ENCODE measurements at regions not wholly inside any gene's neighbourhood (a gene's known extent, or its start where the extent isn't known, plus 50 kb on each side); places are given as distances from the start of the nearest gene placed in this dataset.

GRCh38 chr2:23118313-23118712 is 266.7 kb upstream of the KLHL29 start:
- intact Hi-C loops (cut with micrococcal nuclease) = no loop called here
- RAD21 ChIA-PET (ENCODE audit: low non-redundant PET in 1 of 2, low total read pairs in 2 of 2, uncharacterized antibody in 2 of 2, unreplicated experiment in 2 of 2) = interaction anchor here in 1 of 2 experiments (0.6 kb wide), 1 partner anchor 214 kb away, joined by 3 read pairs; no protein-coding TSS in a partner anchor
- POLR2A ChIA-PET = no interaction called here
- no peaks in the 10 kb centered on the region for H4K20me1 ChIP-seq (ENCODE audit: insufficient read depth)
- H3K9me3 ChIP-seq (ENCODE audit: control insufficient read depth in 1 of 2, insufficient read depth in 1 of 2, low read depth in 1 of 2, low read length in 2 of 2) = no peaks in the 10 kb centered on the region
- CTCF ChIA-PET = no interaction called here
- TF ChIP-seq TCF7L2 (IDR thresholded peaks at IDR 0.05; ENCODE audit: borderline replicate concordance, extremely low read depth, insufficient read depth, insufficient read length) (no peak), ZNF274 (IDR thresholded peaks at IDR 0.05; ENCODE audit: low read depth, low read length) (no peak), MAX (IDR thresholded peaks at IDR 0.05) (no peak), POLR2AphosphoS5 (IDR thresholded peaks at IDR 0.05; ENCODE audit: low read depth, low read length) (no peak), JUND (IDR thresholded peaks at IDR 0.05) (no peak), EZH2phosphoT487 (IDR thresholded peaks at IDR 0.05; ENCODE audit: borderline replicate concordance) (no peak), ATF3 (IDR thresholded peaks at IDR 0.05) (no peak), CEBPB (IDR thresholded peaks at IDR 0.05; ENCODE audit: low read depth) (no peak), REST (IDR thresholded peaks at IDR 0.05; ENCODE audit: low read depth) (no peak), ZFX (IDR thresholded peaks at IDR 0.05) (no peak), ELF1 (IDR thresholded peaks at IDR 0.05; ENCODE audit: borderline replicate concordance, low read depth) (no peak), SRF (IDR thresholded peaks at IDR 0.05; ENCODE audit: low read depth) (no peak), EGR1 (IDR thresholded peaks at IDR 0.05; ENCODE audit: low read depth) (no peak), POLR2A (IDR thresholded peaks at IDR 0.05; ENCODE audit: borderline replicate concordance, extremely low read depth, insufficient read depth, insufficient read length) (no peak), CBX3 (IDR thresholded peaks at IDR 0.05; ENCODE audit: low read depth) (no peak), CTCF (IDR thresholded peaks at IDR 0.05 in 2 of 3, conservative IDR thresholded peaks at IDR 0.05 in 1 of 3; ENCODE audit: borderline replicate concordance in 1 of 3, insufficient read depth in 1 of 3, low read depth in 2 of 3, low read length in 2 of 3) (no peak), RAD21 (IDR thresholded peaks at IDR 0.05; ENCODE audit: low read depth) (no peak), EZH2 (IDR thresholded peaks at IDR 0.05) (no peak), FOSL1 (IDR thresholded peaks at IDR 0.05; ENCODE audit: low read depth) (no peak)
- no peak overlapping the region for H3K4me3 ChIP-seq (replicated peaks in 1 of 2; ENCODE audit: low read depth in 1 of 2, low read length in 2 of 2)
- H3K79me2 ChIP-seq (ENCODE audit: insufficient read depth, low read length) = no peaks in the 10 kb centered on the region
- DNase-seq (ENCODE audit: low read depth, low spot score) = no peak
- no peak overlapping the region for H2AFZ ChIP-seq (ENCODE audit: low read depth, low read length, poor library complexity, severe bottlenecking)
- H3K4me2 ChIP-seq (ENCODE audit: low read length) = no peak overlapping the region
- no TSS peak for BruUV-seq (replicated peaks)
- H3K4me1 ChIP-seq (ENCODE audit: control insufficient read depth in 1 of 2, insufficient read depth in 2 of 2, low read length in 2 of 2) = no peaks in the 10 kb centered on the region
- H3K9me2 ChIP-seq (ENCODE audit: insufficient read depth) = no peaks in the 10 kb centered on the region
- ATAC-seq = no peak
- H3K9ac ChIP-seq (ENCODE audit: low read length) = no peak overlapping the region
- no peaks in the 10 kb centered on the region for H3K36me3 ChIP-seq (ENCODE audit: control insufficient read depth in 1 of 2, insufficient read depth in 2 of 2, low read length in 2 of 2)
- H3K27ac ChIP-seq (ENCODE audit: low read depth, low read length) = no peak overlapping the region
- H3K27me3 ChIP-seq (ENCODE audit: insufficient read depth, low read length) = no peaks in the 10 kb centered on the region
